Testis (tissue), 2 donors: ENCODE measurements at regions not wholly inside any gene's neighbourhood (a gene's known extent, or its start where the extent isn't known, plus 50 kb on each side); places are given as distances from the start of the nearest gene placed in this dataset.

Source experiments
- POLR2A ChIP-seq: fragments of 450-650 bp; IDR thresholded peaks from one replicate; pipeline ENCODE4 v1.6.1; 2017; ENCODE audit warnings: antibody characterized with exemption, mild to moderate bottlenecking, moderate library complexity
- TF ChIP-seq, protein P1 (sequence below), 3 experiments: fragments of 450-650 bp in 2 of 3; fragments of 200-600 bp in 1 of 3; sonication (generic) in 1 of 3; IDR thresholded peaks; one replicate each; pipeline ENCODE4 v1.5.1; 2016 to 2019; ENCODE audit warnings: antibody characterized with exemption in 3 of 3, mild to moderate bottlenecking in 2 of 3, moderate library complexity in 1 of 3

GRCh38 chr12:93245543-93245942, 132.2 kb upstream of the NUDT4 start:
- TF ChIP-seq, protein P1, sequence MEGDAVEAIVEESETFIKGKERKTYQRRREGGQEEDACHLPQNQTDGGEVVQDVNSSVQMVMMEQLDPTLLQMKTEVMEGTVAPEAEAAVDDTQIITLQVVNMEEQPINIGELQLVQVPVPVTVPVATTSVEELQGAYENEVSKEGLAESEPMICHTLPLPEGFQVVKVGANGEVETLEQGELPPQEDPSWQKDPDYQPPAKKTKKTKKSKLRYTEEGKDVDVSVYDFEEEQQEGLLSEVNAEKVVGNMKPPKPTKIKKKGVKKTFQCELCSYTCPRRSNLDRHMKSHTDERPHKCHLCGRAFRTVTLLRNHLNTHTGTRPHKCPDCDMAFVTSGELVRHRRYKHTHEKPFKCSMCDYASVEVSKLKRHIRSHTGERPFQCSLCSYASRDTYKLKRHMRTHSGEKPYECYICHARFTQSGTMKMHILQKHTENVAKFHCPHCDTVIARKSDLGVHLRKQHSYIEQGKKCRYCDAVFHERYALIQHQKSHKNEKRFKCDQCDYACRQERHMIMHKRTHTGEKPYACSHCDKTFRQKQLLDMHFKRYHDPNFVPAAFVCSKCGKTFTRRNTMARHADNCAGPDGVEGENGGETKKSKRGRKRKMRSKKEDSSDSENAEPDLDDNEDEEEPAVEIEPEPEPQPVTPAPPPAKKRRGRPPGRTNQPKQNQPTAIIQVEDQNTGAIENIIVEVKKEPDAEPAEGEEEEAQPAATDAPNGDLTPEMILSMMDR (IDR thresholded peaks at IDR 0.05), result no peak
- no peak for TF ChIP-seq POLR2A
